ENCODE measurements at regions not wholly inside any gene's neighbourhood (a gene's known extent, or its start where the extent isn't known, plus 50 kb on each side); places are given as distances from the start of the nearest gene placed in this dataset.

GRCh38 chr11:80687941-80688340 lies 1247.1 kb upstream of the TENM4 start:
- no peak for DNase-seq
- WGBS, 2 experiments (ENCODE audit: insufficient coverage in 1 of 2, insufficient read length in 1 of 2) = 100% methylated on average over 1 to 2 of the region's 2 CpGs
- H3K36me3 ChIP-seq (ENCODE audit: control insufficient read depth, insufficient read depth, low read length) = no peaks in the 10 kb centered on the region
- TF ChIP-seq CTCF (conservative IDR thresholded peaks at IDR 0.05) = no peak
- Mint-ChIP-seq H3K27ac (no peak overlapping the region), H3K27me3 (ENCODE audit: insufficient read depth) (no peaks in the 10 kb centered on the region), H3K36me3 (ENCODE audit: low read depth) (no peaks in the 10 kb centered on the region), H3K4me3 (no peak overlapping the region), H3K9me3 (no peaks in the 10 kb centered on the region), H3K4me1 (peaks cover 27% of the 10 kb centered on the region)
- no peaks in the 10 kb centered on the region for H3K4me1 ChIP-seq (ENCODE audit: control insufficient read depth, insufficient read depth, low read length)
- H3K4me3 ChIP-seq (ENCODE audit: low read length) = no peak overlapping the region
- no peaks in the 10 kb centered on the region for H3K9me3 ChIP-seq (ENCODE audit: control insufficient read depth, low read length)
- no peak overlapping the region for H3K9ac ChIP-seq (ENCODE audit: extremely low read depth, low read length, poor library complexity, severe bottlenecking)
- H3K27me3 ChIP-seq (ENCODE audit: control insufficient read depth, insufficient read depth, low read length, poor library complexity, severe bottlenecking) = no peaks in the 10 kb centered on the region
- H3K27ac ChIP-seq (ENCODE audit: low read depth, low read length) = no peak overlapping the region

- no peaks in the 10 kb centered on the region for H3K27me3 ChIP-seq (ENCODE audit: control insufficient read depth, insufficient read depth, low read length, poor library complexity, severe bottlenecking)
- H3K27ac Mint-ChIP-seq = no peak overlapping the region
- H3K4me1 ChIP-seq (ENCODE audit: control insufficient read depth, insufficient read depth, low read length) = no peaks in the 10 kb centered on the region
- H3K27ac ChIP-seq (ENCODE audit: low read depth, low read length) = no peak overlapping the region
- peaks cover 28% of the 10 kb centered on the region for H3K4me1 Mint-ChIP-seq
- 93% methylated on average over 4 of the region's 4 CpGs; no CpG with 5 or more reads in 1 of the 2 experiments for WGBS, 2 experiments (ENCODE audit: insufficient coverage in 1 of 2, insufficient read length in 1 of 2)
- H3K27me3 Mint-ChIP-seq (ENCODE audit: insufficient read depth) = no peaks in the 10 kb centered on the region
- DNase-seq = peak; percentile 44
- H3K9ac ChIP-seq (ENCODE audit: extremely low read depth, low read length, poor library complexity, severe bottlenecking) = no peak overlapping the region
- no peak overlapping the region for H3K4me3 ChIP-seq (ENCODE audit: low read length)
- H3K36me3 Mint-ChIP-seq (ENCODE audit: low read depth) = no peaks in the 10 kb centered on the region
- no peak overlapping the region for H3K4me3 Mint-ChIP-seq
- no peak for TF ChIP-seq CTCF (conservative IDR thresholded peaks at IDR 0.05)
- H3K9me3 Mint-ChIP-seq = no peaks in the 10 kb centered on the region
- no peaks in the 10 kb centered on the region for H3K9me3 ChIP-seq (ENCODE audit: control insufficient read depth, low read length)
- no peaks in the 10 kb centered on the region for H3K36me3 ChIP-seq (ENCODE audit: control insufficient read depth, insufficient read depth, low read length)
Measured at GRCh38 chr11:80686889-80687288, 1246.1 kb upstream of the TENM4 start.

GRCh38 chr11:80673566-80673965 lies 1232.7 kb upstream of the TENM4 start:
- Histone ChIP-seq H3K9ac (ENCODE audit: extremely low read depth, low read length, poor library complexity, severe bottlenecking) (no peak overlapping the region), H3K36me3 (ENCODE audit: control insufficient read depth, insufficient read depth, low read length) (no peaks in the 10 kb centered on the region), H3K27me3 (ENCODE audit: control insufficient read depth, insufficient read depth, low read length, poor library complexity, severe bottlenecking) (no peaks in the 10 kb centered on the region), H3K4me3 (ENCODE audit: low read length) (no peak overlapping the region), H3K9me3 (ENCODE audit: control insufficient read depth, low read length) (peaks cover 8% of the 10 kb centered on the region), H3K4me1 (ENCODE audit: control insufficient read depth, insufficient read depth, low read length) (no peaks in the 10 kb centered on the region), H3K27ac (ENCODE audit: low read depth, low read length) (no peak overlapping the region)
- no peak for TF ChIP-seq CTCF (conservative IDR thresholded peaks at IDR 0.05)
- Mint-ChIP-seq H3K27me3 (ENCODE audit: insufficient read depth) (no peaks in the 10 kb centered on the region), H3K4me1 (no peaks in the 10 kb centered on the region), H3K27ac (no peak overlapping the region), H3K36me3 (ENCODE audit: low read depth) (no peaks in the 10 kb centered on the region), H3K9me3 (peaks cover 8% of the 10 kb centered on the region), H3K4me3 (no peak overlapping the region)
- DNase-seq = no peak

All from endodermal cell (in vitro differentiated cells).